ENCODE measurements at regions not wholly inside any gene's neighbourhood (a gene's known extent, or its start where the extent isn't known, plus 50 kb on each side); places are given as distances from the start of the nearest gene placed in this dataset.

- Histone ChIP-seq H3K27ac (no peak overlapping the region), H3K9me3 (ENCODE audit: severe bottlenecking) (no peaks in the 10 kb centered on the region), H3K27me3 (ENCODE audit: insufficient read depth, low read depth, severe bottlenecking) (no peaks in the 10 kb centered on the region), H3K36me3 (no peaks in the 10 kb centered on the region), H3K4me3 (ENCODE audit: low read depth, low read length) (no peak overlapping the region)
- no peak for TF ChIP-seq CTCF (IDR thresholded peaks at IDR 0.05; ENCODE audit: low read depth, low read length)
- no peak for DNase-seq
These were observed 256.9 kb upstream of the FAT3 start for GRCh38 chr11:91967691-91968045.

- TF ChIP-seq CTCF (IDR thresholded peaks at IDR 0.05; ENCODE audit: low read depth, low read length), result no peak
These were observed 257.5 kb upstream of the FAT3 start for GRCh38 chr11:91967026-91967690.

GRCh38 chr11:91966368-91966767 lies 258.2 kb upstream of the FAT3 start:
- H3K27me3 ChIP-seq (ENCODE audit: insufficient read depth, low read depth, severe bottlenecking), result no peaks in the 10 kb centered on the region
- DNase-seq, result no peak
- H3K9me3 ChIP-seq (ENCODE audit: severe bottlenecking), result no peaks in the 10 kb centered on the region
- TF ChIP-seq CTCF (IDR thresholded peaks at IDR 0.05; ENCODE audit: low read depth, low read length), result no peak
- no peaks in the 10 kb centered on the region for H3K36me3 ChIP-seq
- no peak overlapping the region for H3K4me3 ChIP-seq (ENCODE audit: low read depth, low read length)
- H3K27ac ChIP-seq, result no peak overlapping the region

More at GRCh38 chr11:91967026-91967690, 257.5 kb upstream of the FAT3 start:
- no peaks in the 10 kb centered on the region for H3K9me3 ChIP-seq (ENCODE audit: severe bottlenecking)
- no peak overlapping the region for H3K4me3 ChIP-seq (ENCODE audit: low read depth, low read length)
- no peaks in the 10 kb centered on the region for H3K36me3 ChIP-seq
- DNase-seq, result no peak
- no peak overlapping the region for H3K27ac ChIP-seq
- no peaks in the 10 kb centered on the region for H3K27me3 ChIP-seq (ENCODE audit: insufficient read depth, low read depth, severe bottlenecking)

- Histone ChIP-seq H3K9me3 (ENCODE audit: severe bottlenecking) (no peaks in the 10 kb centered on the region), H3K36me3 (no peaks in the 10 kb centered on the region), H3K27me3 (ENCODE audit: insufficient read depth, low read depth, severe bottlenecking) (no peaks in the 10 kb centered on the region), H3K27ac (no peak overlapping the region), H3K4me3 (ENCODE audit: low read depth, low read length) (no peak overlapping the region)
- no peak for DNase-seq
- no peak for TF ChIP-seq CTCF (IDR thresholded peaks at IDR 0.05; ENCODE audit: low read depth, low read length)
These were observed 263.8 kb upstream of the FAT3 start for GRCh38 chr11:91960770-91961169.

GRCh38 chr11:91959411-91959810 lies 265.2 kb upstream of the FAT3 start:
- no peak for TF ChIP-seq CTCF (IDR thresholded peaks at IDR 0.05; ENCODE audit: low read depth, low read length)
- no peaks in the 10 kb centered on the region for H3K9me3 ChIP-seq (ENCODE audit: severe bottlenecking)

GRCh38 chr11:91956711-91957110 lies 267.9 kb upstream of the FAT3 start:
- no peak overlapping the region for H3K4me3 ChIP-seq (ENCODE audit: low read depth, low read length)
- DNase-seq, result no peak
- H3K9me3 ChIP-seq (ENCODE audit: severe bottlenecking), result no peaks in the 10 kb centered on the region
- H3K27me3 ChIP-seq (ENCODE audit: insufficient read depth, low read depth, severe bottlenecking), result no peaks in the 10 kb centered on the region
- H3K36me3 ChIP-seq, result no peaks in the 10 kb centered on the region
- TF ChIP-seq CTCF (IDR thresholded peaks at IDR 0.05; ENCODE audit: low read depth, low read length), result no peak
- no peak overlapping the region for H3K27ac ChIP-seq

More at GRCh38 chr11:91959411-91959810, 265.2 kb upstream of the FAT3 start:
- Histone ChIP-seq H3K27ac (no peak overlapping the region), H3K36me3 (no peaks in the 10 kb centered on the region), H3K27me3 (ENCODE audit: insufficient read depth, low read depth, severe bottlenecking) (no peaks in the 10 kb centered on the region), H3K4me3 (ENCODE audit: low read depth, low read length) (no peak overlapping the region)
- no peak for DNase-seq

All from WERI-Rb-1 (cell line).